ENCODE measurements at regions not wholly inside any gene's neighbourhood (a gene's known extent, or its start where the extent isn't known, plus 50 kb on each side); places are given as distances from the start of the nearest gene placed in this dataset.

DNA sequence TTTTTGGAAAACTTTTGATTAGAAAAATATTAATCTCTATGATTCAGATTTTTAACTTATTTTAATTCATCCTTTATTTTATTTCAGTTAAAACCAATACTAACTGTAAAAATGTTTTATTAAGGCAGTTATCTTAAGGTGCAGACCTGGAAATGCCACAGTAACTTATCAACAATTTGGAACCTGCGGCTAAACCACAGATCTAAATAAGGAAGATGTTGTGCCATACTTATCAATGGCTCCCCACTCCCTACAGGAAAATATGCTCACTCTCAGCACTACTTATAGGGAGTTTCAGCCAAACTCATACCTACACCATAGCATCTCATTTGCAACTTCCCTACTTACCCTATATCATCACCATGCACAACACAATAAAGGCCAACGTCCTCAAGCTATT, 226.9 kb upstream of the KYNU start:
- no peaks in the 10 kb centered on the region for H3K9me3 ChIP-seq
- H3K27ac ChIP-seq: no peak overlapping the region
- no peak overlapping the region for H3K4me3 ChIP-seq
- H3K27me3 ChIP-seq: no peaks in the 10 kb centered on the region
- no peak for DNase-seq
- WGBS, 2 donors: 78 to 81% methylated on average over 2 of the region's 2 CpGs
- TF ChIP-seq POLR2A (IDR thresholded peaks at IDR 0.05) (no peak), POLR2AphosphoS5 (IDR thresholded peaks at IDR 0.05) (no peak), EP300 (IDR thresholded peaks at IDR 0.05) (no peak), CTCF (IDR thresholded peaks at IDR 0.05) (no peak)
- H3K4me1 ChIP-seq: no peaks in the 10 kb centered on the region
- no peak for ATAC-seq (ENCODE audit: low FRiP score in 2 of 2)
- H3K36me3 ChIP-seq: no peaks in the 10 kb centered on the region

GRCh38 chr2:142649581-142649980, 227.9 kb upstream of the KYNU start:
- Histone ChIP-seq H3K4me3 (no peak overlapping the region), H3K27me3 (no peaks in the 10 kb centered on the region), H3K36me3 (no peaks in the 10 kb centered on the region), H3K27ac (no peak overlapping the region), H3K4me1 (no peaks in the 10 kb centered on the region), H3K9me3 (no peaks in the 10 kb centered on the region)
- ATAC-seq (ENCODE audit: low FRiP score in 2 of 2) (no peak), DNase-seq (peak in 1 of 2 donors; percentile 47)
- TF ChIP-seq EP300 (IDR thresholded peaks at IDR 0.05) (no peak), CTCF (IDR thresholded peaks at IDR 0.05) (no peak)
- 90 to 91% methylated on average over 12 of the region's 12 CpGs for WGBS, 2 donors

- H3K36me3 ChIP-seq: no peaks in the 10 kb centered on the region
- no peaks in the 10 kb centered on the region for H3K4me1 ChIP-seq
- 85 to 88% methylated on average over 2 of the region's 2 CpGs for WGBS, 2 donors
- H3K9me3 ChIP-seq: no peaks in the 10 kb centered on the region
- H3K27me3 ChIP-seq: no peaks in the 10 kb centered on the region
- ATAC-seq (ENCODE audit: low FRiP score in 2 of 2) (no peak), DNase-seq (no peak)
- no peak for TF ChIP-seq POLR2A (IDR thresholded peaks at IDR 0.05)
- TF ChIP-seq EP300 (IDR thresholded peaks at IDR 0.05): no peak
- no peak for TF ChIP-seq CTCF (IDR thresholded peaks at IDR 0.05)
- TF ChIP-seq POLR2AphosphoS5 (IDR thresholded peaks at IDR 0.05): no peak
- H3K27ac ChIP-seq: no peak overlapping the region
- no peak overlapping the region for H3K4me3 ChIP-seq
Measured at GRCh38 chr2:142642650-142643049, 234.8 kb upstream of the KYNU start.

DNA sequence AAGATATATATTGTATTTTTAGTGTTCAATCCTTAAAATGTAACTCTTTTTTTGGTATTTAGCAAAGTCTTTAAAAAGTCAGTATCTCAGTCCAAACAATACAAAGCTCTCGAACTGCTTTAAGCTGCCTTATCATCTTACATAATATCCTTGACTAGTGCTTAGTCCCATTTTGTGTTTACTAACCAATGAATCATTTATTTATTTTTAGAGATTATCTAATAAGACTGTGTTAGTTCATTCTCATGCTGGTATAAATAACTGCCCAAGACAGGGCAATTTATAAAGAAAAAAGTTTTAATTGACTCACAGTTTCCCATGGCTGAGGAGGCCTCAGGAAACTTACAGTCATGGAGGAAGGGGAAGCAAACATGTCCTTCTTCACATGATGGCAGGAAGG, 248.3 kb upstream of the KYNU start:
- WGBS, 2 donors: 32 to 36% methylated on average over 1 of the region's 1 CpG
- Histone ChIP-seq H3K4me1 (no peaks in the 10 kb centered on the region), H3K27me3 (no peaks in the 10 kb centered on the region), H3K9me3 (no peaks in the 10 kb centered on the region), H3K4me3 (no peak overlapping the region), H3K27ac (no peak overlapping the region), H3K36me3 (no peaks in the 10 kb centered on the region)
- DNase-seq: no peak
- no peak for ATAC-seq (ENCODE audit: low FRiP score in 2 of 2)
- TF ChIP-seq CTCF (IDR thresholded peaks at IDR 0.05) (no peak), POLR2A (IDR thresholded peaks at IDR 0.05) (no peak), POLR2AphosphoS5 (IDR thresholded peaks at IDR 0.05) (no peak), EP300 (IDR thresholded peaks at IDR 0.05) (no peak)

- Histone ChIP-seq H3K27ac (no peak overlapping the region), H3K27me3 (no peaks in the 10 kb centered on the region), H3K9me3 (no peaks in the 10 kb centered on the region), H3K4me3 (no peak overlapping the region), H3K36me3 (no peaks in the 10 kb centered on the region), H3K4me1 (no peaks in the 10 kb centered on the region)
- DNase-seq (no peak), ATAC-seq (ENCODE audit: low FRiP score in 2 of 2) (no peak)
- 62 to 74% methylated on average over 2 of the region's 2 CpGs for WGBS, 2 donors
- no peak for TF ChIP-seq POLR2A (IDR thresholded peaks at IDR 0.05)
- TF ChIP-seq EP300 (IDR thresholded peaks at IDR 0.05): no peak
- TF ChIP-seq CTCF (IDR thresholded peaks at IDR 0.05): no peak
- no peak for TF ChIP-seq POLR2AphosphoS5 (IDR thresholded peaks at IDR 0.05)
Measured at GRCh38 chr2:142621287-142621686, 256.2 kb upstream of the KYNU start.

Data from upper lobe of left lung (tissue), 6 donors.